MM.1S (cell line): ENCODE measurements at regions not wholly inside any gene's neighbourhood (a gene's known extent, or its start where the extent isn't known, plus 50 kb on each side); places are given as distances from the start of the nearest gene placed in this dataset.

Experiments used
- CTCF ChIP-seq: fragments of 300-600 bp; sonication (generic); IDR thresholded peaks from 2 replicates; pipeline ENCODE4 v1.5.1; 2016; ENCODE audit warnings: antibody characterized with exemption, low read length, mixed read lengths
- EZH2 ChIP-seq: fragments of 300-600 bp; sonication (generic); optimal IDR thresholded peaks from 2 replicates; pipeline ENCODE3; 2017; ENCODE audit warnings: low read depth, mild to moderate bottlenecking, antibody characterized with exemption, low read length, mixed read lengths

GRCh38 chr7:131654249-131654558 lies 97.8 kb upstream of the PODXL start:
- TF ChIP-seq CTCF (no peak), EZH2 (no peak)
